VCaP (cell line): ENCODE measurements at regions not wholly inside any gene's neighbourhood (a gene's known extent, or its start where the extent isn't known, plus 50 kb on each side); places are given as distances from the start of the nearest gene placed in this dataset.

Experiments used
- H3K27ac ChIP-seq: fragments of 450-650 bp; 2 replicates; pipeline ENCODE4 v1.5.1; 2017
- CTCF ChIP-seq: fragments of 450-650 bp; conservative IDR thresholded peaks from 2 replicates; pipeline ENCODE4 v1.5.1; 2017; ENCODE audit warnings: mild to moderate bottlenecking, moderate library complexity

GRCh38 chr3:40593351-40593750, 68.6 kb downstream of the ZNF621 start:
- TF ChIP-seq CTCF: no peak

GRCh38 chr3:40597441-40597840, 72.7 kb downstream of the ZNF621 start:
- TF ChIP-seq CTCF: no peak
- H3K27ac ChIP-seq: no peak overlapping the region

More at GRCh38 chr3:40593351-40593750, 68.6 kb downstream of the ZNF621 start:
- no peak overlapping the region for H3K27ac ChIP-seq

GRCh38 chr3:40598338-40598737, 73.6 kb downstream of the ZNF621 start:
- TF ChIP-seq CTCF: no peak
- H3K27ac ChIP-seq: no peak overlapping the region

GRCh38 chr3:40598962-40599361, 74.2 kb downstream of the ZNF621 start:
- TF ChIP-seq CTCF: no peak
- H3K27ac ChIP-seq: no peak overlapping the region

GRCh38 chr3:40602778-40603385, 78.1 kb downstream of the ZNF621 start:
- no peak for TF ChIP-seq CTCF
- H3K27ac ChIP-seq: no peak overlapping the region

- TF ChIP-seq CTCF: no peak
- H3K27ac ChIP-seq: no peak overlapping the region
These were observed 81.2 kb downstream of the ZNF621 start for GRCh38 chr3:40605960-40606359.

- TF ChIP-seq CTCF: no peak
- no peak overlapping the region for H3K27ac ChIP-seq
These were observed 83.3 kb downstream of the ZNF621 start for GRCh38 chr3:40608091-40608490.
